BLaER1 (cell line): ENCODE measurements at regions not wholly inside any gene's neighbourhood (a gene's known extent, or its start where the extent isn't known, plus 50 kb on each side); places are given as distances from the start of the nearest gene placed in this dataset.

Experiments used
- H3K27ac ChIP-seq: shearing (Covaris generic); formaldehyde crosslinking; 2 replicates; pipeline ENCODE4 v1.8.1; 2022
- H3K27me3 ChIP-seq: shearing (Covaris generic); formaldehyde crosslinking; 2 replicates; pipeline ENCODE4 v1.8.1; 2022
- H3K36me3 ChIP-seq: shearing (Covaris generic); formaldehyde crosslinking; 2 replicates; pipeline ENCODE4 v1.8.1; 2022
- H3K4me1 ChIP-seq: shearing (Covaris generic); formaldehyde crosslinking; 2 replicates; pipeline ENCODE4 v1.8.1; 2022
- H3K4me2 ChIP-seq: shearing (Covaris generic); formaldehyde crosslinking; 2 replicates; pipeline ENCODE4 v1.8.1; 2022
- H3K4me3 ChIP-seq: shearing (Covaris generic); formaldehyde crosslinking; 2 replicates; pipeline ENCODE4 v1.8.1; 2022
- H3K9ac ChIP-seq: shearing (Covaris generic); formaldehyde crosslinking; 2 replicates; pipeline ENCODE4 v1.8.1; 2022
- H3K9me3 ChIP-seq: shearing (Covaris generic); formaldehyde crosslinking; 2 replicates; pipeline ENCODE4 v1.8.1; 2022
- H4K20me1 ChIP-seq: shearing (Covaris generic); formaldehyde crosslinking; 2 replicates; pipeline ENCODE4 v1.8.1; 2022
- Cebpa-rat ChIP-seq: shearing (Covaris generic); IDR thresholded peaks from 2 replicates; pipeline ENCODE4 v1.8.1; 2022

GRCh38 chr4:32748498-32748897 lies 2028.3 kb downstream of the PCDH7 start:
- no peak overlapping the region for H3K9ac ChIP-seq
- no peaks in the 10 kb centered on the region for H3K27me3 ChIP-seq
- H3K4me3 ChIP-seq, result no peak overlapping the region
- H3K36me3 ChIP-seq, result no peaks in the 10 kb centered on the region
- TF ChIP-seq Cebpa-rat, result no peak
- no peak overlapping the region for H3K4me2 ChIP-seq
- no peaks in the 10 kb centered on the region for H4K20me1 ChIP-seq
- no peak overlapping the region for H3K27ac ChIP-seq
- no peaks in the 10 kb centered on the region for H3K9me3 ChIP-seq
- no peaks in the 10 kb centered on the region for H3K4me1 ChIP-seq

GRCh38 chr4:32752962-32753361 lies 2032.8 kb downstream of the PCDH7 start:
- Histone ChIP-seq H3K9ac (no peak overlapping the region), H3K4me3 (no peak overlapping the region), H3K36me3 (no peaks in the 10 kb centered on the region), H3K27me3 (no peaks in the 10 kb centered on the region), H3K27ac (no peak overlapping the region), H3K9me3 (no peaks in the 10 kb centered on the region), H4K20me1 (no peaks in the 10 kb centered on the region), H3K4me2 (no peak overlapping the region), H3K4me1 (no peaks in the 10 kb centered on the region)
- no peak for TF ChIP-seq Cebpa-rat

- no peak overlapping the region for H3K4me3 ChIP-seq
- no peaks in the 10 kb centered on the region for H3K4me1 ChIP-seq
- H3K27me3 ChIP-seq, result no peaks in the 10 kb centered on the region
- no peak overlapping the region for H3K4me2 ChIP-seq
- H3K9ac ChIP-seq, result no peak overlapping the region
- H3K36me3 ChIP-seq, result no peaks in the 10 kb centered on the region
- H4K20me1 ChIP-seq, result no peaks in the 10 kb centered on the region
- TF ChIP-seq Cebpa-rat, result no peak
- H3K9me3 ChIP-seq, result no peaks in the 10 kb centered on the region
- no peak overlapping the region for H3K27ac ChIP-seq
Observed at GRCh38 chr4:32768664-32769389, 2048.7 kb downstream of the PCDH7 start.

- Histone ChIP-seq H3K4me1 (no peaks in the 10 kb centered on the region), H3K4me3 (no peak overlapping the region), H3K27ac (no peak overlapping the region), H3K4me2 (no peak overlapping the region), H3K9ac (no peak overlapping the region), H3K9me3 (no peaks in the 10 kb centered on the region), H3K36me3 (no peaks in the 10 kb centered on the region), H3K27me3 (no peaks in the 10 kb centered on the region), H4K20me1 (no peaks in the 10 kb centered on the region)
- no peak for TF ChIP-seq Cebpa-rat
Observed at GRCh38 chr4:32771491-32771890, 2051.3 kb downstream of the PCDH7 start.

- Histone ChIP-seq H3K4me3 (no peak overlapping the region), H4K20me1 (no peaks in the 10 kb centered on the region), H3K27ac (no peak overlapping the region), H3K9me3 (no peaks in the 10 kb centered on the region), H3K4me1 (no peaks in the 10 kb centered on the region), H3K4me2 (no peak overlapping the region), H3K36me3 (no peaks in the 10 kb centered on the region), H3K27me3 (no peaks in the 10 kb centered on the region), H3K9ac (no peak overlapping the region)
- TF ChIP-seq Cebpa-rat, result no peak
Observed at GRCh38 chr4:32775049-32775448, 2054.9 kb downstream of the PCDH7 start.

- no peaks in the 10 kb centered on the region for H3K9me3 ChIP-seq
- no peak overlapping the region for H3K27ac ChIP-seq
- no peak overlapping the region for H3K9ac ChIP-seq
- no peaks in the 10 kb centered on the region for H3K27me3 ChIP-seq
- no peaks in the 10 kb centered on the region for H3K36me3 ChIP-seq
- H3K4me2 ChIP-seq, result no peak overlapping the region
- H3K4me3 ChIP-seq, result no peak overlapping the region
- TF ChIP-seq Cebpa-rat, result no peak
- no peaks in the 10 kb centered on the region for H3K4me1 ChIP-seq
- no peaks in the 10 kb centered on the region for H4K20me1 ChIP-seq
Observed at GRCh38 chr4:32776435-32777203, 2056.4 kb downstream of the PCDH7 start.

- no peak for TF ChIP-seq Cebpa-rat
- H3K4me1 ChIP-seq, result no peaks in the 10 kb centered on the region
- no peaks in the 10 kb centered on the region for H3K9me3 ChIP-seq
- H3K4me3 ChIP-seq, result no peak overlapping the region
- H3K9ac ChIP-seq, result no peak overlapping the region
- no peak overlapping the region for H3K4me2 ChIP-seq
- H3K27ac ChIP-seq, result no peak overlapping the region
- no peaks in the 10 kb centered on the region for H4K20me1 ChIP-seq
- no peaks in the 10 kb centered on the region for H3K27me3 ChIP-seq
- H3K36me3 ChIP-seq, result no peaks in the 10 kb centered on the region
Observed at GRCh38 chr4:32778025-32778424, 2057.9 kb downstream of the PCDH7 start.

GRCh38 chr4:32778938-32779337 lies 2058.8 kb downstream of the PCDH7 start:
- Histone ChIP-seq H3K4me1 (no peaks in the 10 kb centered on the region), H3K9ac (no peak overlapping the region), H3K27ac (no peak overlapping the region), H3K4me3 (no peak overlapping the region), H3K9me3 (no peaks in the 10 kb centered on the region), H3K27me3 (no peaks in the 10 kb centered on the region), H3K36me3 (no peaks in the 10 kb centered on the region), H3K4me2 (no peak overlapping the region), H4K20me1 (no peaks in the 10 kb centered on the region)
- no peak for TF ChIP-seq Cebpa-rat

GRCh38 chr4:32789026-32789608 lies 2068.9 kb downstream of the PCDH7 start:
- H3K4me2 ChIP-seq, result no peak overlapping the region
- no peak overlapping the region for H3K4me3 ChIP-seq
- no peak overlapping the region for H3K9ac ChIP-seq
- no peaks in the 10 kb centered on the region for H3K27me3 ChIP-seq
- no peak for TF ChIP-seq Cebpa-rat
- H3K27ac ChIP-seq, result no peak overlapping the region
- H4K20me1 ChIP-seq, result no peaks in the 10 kb centered on the region
- H3K36me3 ChIP-seq, result no peaks in the 10 kb centered on the region
- H3K9me3 ChIP-seq, result no peaks in the 10 kb centered on the region
- H3K4me1 ChIP-seq, result no peaks in the 10 kb centered on the region

GRCh38 chr4:32790803-32791202 lies 2070.6 kb downstream of the PCDH7 start:
- H3K9ac ChIP-seq, result no peak overlapping the region
- no peaks in the 10 kb centered on the region for H3K4me1 ChIP-seq
- no peaks in the 10 kb centered on the region for H3K36me3 ChIP-seq
- no peak overlapping the region for H3K27ac ChIP-seq
- no peak for TF ChIP-seq Cebpa-rat
- no peaks in the 10 kb centered on the region for H3K27me3 ChIP-seq
- no peak overlapping the region for H3K4me3 ChIP-seq
- H3K9me3 ChIP-seq, result no peaks in the 10 kb centered on the region
- H3K4me2 ChIP-seq, result no peak overlapping the region
- H4K20me1 ChIP-seq, result no peaks in the 10 kb centered on the region
